AG08395 (cell line): ENCODE measurements at regions not wholly inside any gene's neighbourhood (a gene's known extent, or its start where the extent isn't known, plus 50 kb on each side); places are given as distances from the start of the nearest gene placed in this dataset.
"Not testable (repeated sequence)": the region's sequence is repeated elsewhere in the genome, so short reads cannot be mapped to it uniquely, and the experiment has no call there.

Source experiments
- DNase-seq: peaks from one replicate; pipeline ENCODE4 v3.0.0; 2012; ENCODE audit warnings: mixed read lengths, low spot score

DNA sequence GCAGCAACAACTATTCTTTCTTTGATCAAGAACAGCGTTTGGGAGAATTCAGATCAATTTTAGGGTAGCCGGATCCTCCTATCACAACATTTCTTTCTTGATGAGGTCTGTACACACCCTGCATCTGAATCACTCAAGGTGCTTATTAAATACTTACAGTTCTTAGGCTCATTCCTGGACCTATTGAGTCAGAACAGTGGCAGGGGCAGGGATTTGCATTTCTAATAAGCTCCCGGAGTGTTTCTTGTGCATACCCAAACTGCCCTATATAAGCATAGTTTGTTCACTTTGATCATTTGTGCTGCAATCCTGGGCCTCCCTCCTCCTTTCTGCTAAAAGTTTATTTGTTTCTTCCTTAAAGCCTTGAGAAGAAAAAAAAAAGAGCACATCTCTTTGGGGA, 80.5 kb upstream of the RPH3A start:
- DNase-seq: no peak

DNA sequence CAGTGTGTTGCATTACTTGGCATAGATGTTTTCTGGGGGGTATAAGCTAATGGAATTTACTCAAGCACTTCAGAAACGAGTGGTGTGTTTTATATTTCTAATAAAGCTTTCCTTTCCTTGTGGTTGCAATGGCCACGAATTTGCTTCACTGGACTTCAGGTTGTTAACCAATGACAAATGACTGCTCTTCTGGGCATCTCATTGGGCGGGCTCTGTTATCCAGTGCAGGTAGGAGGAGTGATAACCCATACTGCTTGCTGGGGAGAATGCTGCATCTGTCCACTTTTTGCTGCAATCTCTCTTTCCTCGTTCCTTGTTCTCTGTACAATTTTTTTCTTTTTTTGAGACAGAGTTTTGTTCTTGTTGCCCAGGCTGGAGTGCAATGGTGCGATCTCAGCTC, 80.0 kb upstream of the RPH3A start:
- DNase-seq: no peak

DNA sequence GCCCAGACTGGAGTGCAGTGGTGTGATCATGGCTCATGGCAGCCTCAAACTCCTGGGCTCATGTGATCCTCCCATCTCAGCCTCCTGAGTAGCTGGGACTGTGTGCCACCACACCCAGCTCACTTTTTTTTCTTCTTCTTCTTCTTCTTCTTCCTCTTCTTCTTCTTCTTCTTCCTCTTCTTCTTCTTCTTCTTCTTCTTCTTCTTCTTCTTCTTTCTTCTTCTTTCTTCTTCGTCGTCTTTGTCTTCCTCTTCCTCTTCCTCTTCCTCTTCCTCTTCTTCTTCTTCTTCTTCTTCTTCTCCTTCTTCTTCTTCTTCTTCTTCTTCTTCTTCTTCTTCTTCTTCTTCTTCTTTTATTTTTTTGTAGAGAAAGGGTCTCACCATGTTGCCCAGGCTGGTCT, 78.8 kb upstream of the RPH3A start:
- DNase-seq: not testable (repeated sequence)

- DNase-seq: no peak
Observed at GRCh38 chr12:112713471-112713870, 78.1 kb upstream of the RPH3A start.

DNA sequence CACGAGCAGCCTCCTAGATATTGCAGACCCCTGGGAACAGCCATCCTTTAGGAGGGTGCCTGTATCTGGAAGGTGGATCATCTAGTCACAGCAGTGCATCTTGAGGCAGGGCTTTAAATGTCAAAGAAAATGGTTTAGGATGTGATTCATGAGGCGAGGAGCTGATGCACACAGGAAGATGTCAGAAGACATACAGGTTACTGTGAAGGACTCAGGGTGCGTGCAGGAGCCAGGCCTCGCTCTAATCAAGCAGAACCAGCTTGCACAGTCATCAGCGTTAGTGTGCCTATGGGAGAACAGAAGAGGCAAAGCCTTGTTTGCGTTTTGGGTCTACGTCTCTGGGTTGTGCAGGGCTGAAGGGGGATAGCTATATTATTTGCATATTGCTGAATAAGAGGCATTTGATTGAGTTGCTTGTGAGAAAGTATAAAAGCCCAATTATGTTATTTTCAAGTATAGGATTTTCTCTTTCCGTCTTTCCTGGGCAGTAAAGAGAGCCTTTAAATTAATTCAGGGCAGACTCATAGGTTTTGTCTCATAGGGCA, 77.3 kb upstream of the RPH3A start:
- no peak for DNase-seq

DNA sequence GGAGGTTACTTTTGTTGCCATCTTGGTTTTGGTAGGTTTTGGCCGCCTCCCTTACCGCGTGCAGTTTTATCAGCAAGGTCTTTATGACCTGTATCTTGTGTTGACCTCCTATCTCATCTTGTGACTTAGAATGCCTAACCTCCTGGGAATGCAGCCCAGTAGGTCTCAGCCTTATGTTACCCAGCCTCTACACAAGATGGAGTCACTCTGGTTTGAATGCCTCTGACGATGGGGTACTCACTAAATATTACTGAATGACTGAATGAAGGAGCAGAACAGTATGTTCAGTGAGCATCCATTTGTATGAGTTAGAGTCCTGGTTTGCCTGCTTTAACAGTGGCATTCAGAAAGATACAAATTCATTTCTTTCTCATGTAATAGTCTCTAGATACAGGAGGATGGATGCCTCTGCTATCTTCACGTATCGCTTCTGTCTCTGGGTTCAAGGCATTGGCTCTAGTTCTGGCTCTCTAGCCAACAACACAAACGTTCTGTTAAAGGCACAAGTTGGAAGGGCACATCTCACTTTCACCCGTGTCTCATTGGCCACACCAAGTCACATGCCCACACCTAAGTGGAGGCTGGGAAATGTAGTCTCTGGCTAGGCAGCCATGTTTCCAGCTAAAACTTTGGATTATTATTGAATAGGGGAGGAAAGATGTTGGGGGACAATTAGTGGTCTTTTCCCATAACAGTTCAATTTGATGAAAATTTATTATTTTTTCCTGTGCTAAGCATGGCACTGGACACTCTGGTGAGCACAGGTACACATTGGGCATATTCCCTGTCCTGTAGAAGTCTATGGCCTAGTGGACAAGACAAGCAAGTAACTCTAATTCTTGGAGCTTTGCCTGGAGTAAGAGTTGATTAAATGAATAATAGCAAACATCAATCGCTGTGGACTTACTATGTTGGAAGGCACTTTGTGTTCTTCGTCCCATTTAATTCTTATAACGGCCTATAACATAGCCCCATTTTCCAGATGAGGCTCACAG, 75.2 kb upstream of the RPH3A start:
- no peak for DNase-seq

- DNase-seq: no peak
Observed at GRCh38 chr12:112728864-112729263, 62.7 kb upstream of the RPH3A start.

- no peak for DNase-seq
Observed at GRCh38 chr12:112734859-112735695, 56.5 kb upstream of the RPH3A start.

- DNase-seq: no peak
Observed at GRCh38 chr12:112738531-112738930, 53.0 kb upstream of the RPH3A start.

DNA sequence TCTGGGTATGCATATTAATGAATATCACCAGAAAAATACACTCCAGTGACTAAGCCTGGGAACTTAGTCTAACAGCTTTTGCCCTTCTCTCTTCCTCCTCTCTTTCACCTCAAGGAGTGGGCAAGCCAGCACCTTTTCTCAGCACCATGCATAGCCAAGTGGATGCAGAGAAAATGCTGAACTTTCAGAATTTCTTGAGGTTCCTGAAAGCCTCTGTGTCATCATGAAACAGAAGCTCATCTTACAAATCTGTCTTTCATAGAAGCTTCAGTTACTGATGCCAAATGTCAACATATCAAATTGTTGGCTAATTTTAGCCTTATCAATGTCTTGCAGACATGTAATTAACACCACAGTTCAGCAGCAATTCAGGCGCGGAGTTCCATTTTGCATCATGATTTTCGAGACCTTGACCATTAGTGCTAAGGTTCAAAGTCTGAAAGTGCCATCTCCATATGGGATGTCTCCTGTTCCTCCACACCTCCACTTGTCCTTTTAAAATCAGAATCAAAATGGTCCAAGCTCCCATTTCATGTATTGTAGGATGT, 51.1 kb upstream of the RPH3A start:
- no peak for DNase-seq

- DNase-seq: no peak
Observed at GRCh38 chr12:112741106-112741505, 50.4 kb upstream of the RPH3A start.
